ENCODE measurements at regions not wholly inside any gene's neighbourhood (a gene's known extent, or its start where the extent isn't known, plus 50 kb on each side); places are given as distances from the start of the nearest gene placed in this dataset.
"Not testable (repeated sequence)": the region's sequence is repeated elsewhere in the genome, so short reads cannot be mapped to it uniquely, and the experiment has no call there.

GRCh38 chr7:32816409-32816948 is 75.1 kb downstream of the KBTBD2 start:
- not testable (repeated sequence) for TF ChIP-seq POLR2AphosphoS5 (IDR thresholded peaks at IDR 0.05; ENCODE audit: insufficient read depth in 1 of 2, low read depth in 1 of 2); CTCF (IDR thresholded peaks at IDR 0.05); POLR2A (IDR thresholded peaks at IDR 0.05)
